ENCODE measurements at regions not wholly inside any gene's neighbourhood (a gene's known extent, or its start where the extent isn't known, plus 50 kb on each side); places are given as distances from the start of the nearest gene placed in this dataset.

- TF ChIP-seq CTCF (IDR thresholded peaks at IDR 0.05; ENCODE audit: low read depth, low read length) = peak; percentile 60
These were observed 51.7 kb upstream of the SMIM21 start for GRCh38 chr18:75478996-75479880.

GRCh38 chr18:75477900-75478299 is 50.4 kb upstream of the SMIM21 start:
- no peaks in the 10 kb centered on the region for H3K27me3 ChIP-seq
- no peaks in the 10 kb centered on the region for H3K4me1 ChIP-seq
- no peaks in the 10 kb centered on the region for H3K9me3 ChIP-seq
- DNase-seq = no peak
- TF ChIP-seq CTCF (IDR thresholded peaks at IDR 0.05; ENCODE audit: low read depth, low read length) = no peak
- no peaks in the 10 kb centered on the region for H3K36me3 ChIP-seq
- no peak overlapping the region for H3K4me3 ChIP-seq (ENCODE audit: low read depth, low read length)

More at GRCh38 chr18:75478996-75479880, 51.7 kb upstream of the SMIM21 start:
- Histone ChIP-seq H3K4me3 (ENCODE audit: low read depth, low read length) (no peak overlapping the region), H3K4me1 (no peaks in the 10 kb centered on the region), H3K36me3 (no peaks in the 10 kb centered on the region), H3K27me3 (no peaks in the 10 kb centered on the region), H3K9me3 (no peaks in the 10 kb centered on the region)
- DNase-seq = no peak

Data from BE2C (cell line).